ENCODE measurements at regions not wholly inside any gene's neighbourhood (a gene's known extent, or its start where the extent isn't known, plus 50 kb on each side); places are given as distances from the start of the nearest gene placed in this dataset.

- no peak overlapping the region for H3K9ac ChIP-seq (ENCODE audit: low read depth in 1 of 2, low read length in 2 of 2)
- no peak for DNase-seq (ENCODE audit: low spot score)
- no peaks in the 10 kb centered on the region for H3K36me3 ChIP-seq (ENCODE audit: control insufficient read depth in 4 of 4, insufficient read depth in 3 of 4, low read depth in 1 of 4, low read length in 3 of 4)
- no peaks in the 10 kb centered on the region for H3K4me1 ChIP-seq (ENCODE audit: control insufficient read depth in 4 of 4, insufficient read depth in 4 of 4, low read length in 3 of 4)
- WGBS = 90% methylated on average over 5 of the region's 5 CpGs
- H3K27me3 ChIP-seq (ENCODE audit: control insufficient read depth in 4 of 4, insufficient read depth in 4 of 4, low read length in 3 of 4) = no peaks in the 10 kb centered on the region
- H3K27ac ChIP-seq (ENCODE audit: low read depth in 1 of 2, low read length in 2 of 2) = no peak overlapping the region
- no peak overlapping the region for H3K4me3 ChIP-seq (ENCODE audit: low read depth in 1 of 3, low read length in 3 of 3)
- TF ChIP-seq HNF4A (conservative IDR thresholded peaks at IDR 0.05) (no peak), YY1 (IDR thresholded peaks at IDR 0.05) (no peak), GABPA (IDR thresholded peaks at IDR 0.05 in 1 of 2, conservative IDR thresholded peaks at IDR 0.05 in 1 of 2) (no peak), RAD21 (IDR thresholded peaks at IDR 0.05) (no peak), HNF4G (IDR thresholded peaks at IDR 0.05) (no peak), JUND (IDR thresholded peaks at IDR 0.05) (no peak)
- H3K9me3 ChIP-seq (ENCODE audit: control insufficient read depth in 4 of 4, low read length in 3 of 4) = no peaks in the 10 kb centered on the region
Observed at GRCh38 chr13:82298106-82298505, 1584.2 kb downstream of the SLITRK1 start.

DNA sequence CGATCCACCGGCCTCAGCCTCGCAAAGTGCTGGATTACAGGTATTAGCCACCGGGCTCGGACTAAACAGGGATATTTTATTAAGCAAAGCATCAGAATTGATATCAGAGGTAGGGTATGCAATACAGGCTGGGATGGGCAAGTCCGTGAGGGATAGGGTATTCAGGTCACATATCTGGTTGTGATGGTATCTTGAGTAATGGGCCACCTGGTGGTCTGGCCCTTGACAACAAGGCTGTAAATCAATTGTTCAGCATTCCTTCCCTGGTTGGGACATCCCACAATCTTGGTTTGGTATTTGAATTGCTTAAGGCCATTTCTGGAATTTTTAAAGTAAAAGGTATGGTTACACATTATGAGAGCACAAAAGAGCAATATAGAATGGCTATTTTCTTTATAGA, 1588.0 kb downstream of the SLITRK1 start:
- Histone ChIP-seq H3K9me3 (ENCODE audit: control insufficient read depth in 4 of 4, low read length in 3 of 4) (no peaks in the 10 kb centered on the region), H3K27me3 (ENCODE audit: control insufficient read depth in 4 of 4, insufficient read depth in 4 of 4, low read length in 3 of 4) (no peaks in the 10 kb centered on the region), H3K27ac (ENCODE audit: low read depth in 1 of 2, low read length in 2 of 2) (no peak overlapping the region), H3K36me3 (ENCODE audit: control insufficient read depth in 4 of 4, insufficient read depth in 3 of 4, low read depth in 1 of 4, low read length in 3 of 4) (no peaks in the 10 kb centered on the region), H3K4me1 (ENCODE audit: control insufficient read depth in 4 of 4, insufficient read depth in 4 of 4, low read length in 3 of 4) (peaks cover 0 to 11% (median 2%) of the 10 kb centered on the region in 4 donors), H3K9ac (ENCODE audit: low read depth in 1 of 2, low read length in 2 of 2) (no peak overlapping the region), H3K4me3 (ENCODE audit: low read depth in 1 of 3, low read length in 3 of 3) (no peak overlapping the region)
- TF ChIP-seq FOXA1 (IDR thresholded peaks at IDR 0.05) (no peak), SP1 (IDR thresholded peaks at IDR 0.05) (no peak), YY1 (IDR thresholded peaks at IDR 0.05) (no peak), TAF1 (conservative IDR thresholded peaks at IDR 0.05) (no peak), RXRA (IDR thresholded peaks at IDR 0.05) (no peak), GABPA (IDR thresholded peaks at IDR 0.05 in 1 of 2, conservative IDR thresholded peaks at IDR 0.05 in 1 of 2) (no peak), ATF3 (IDR thresholded peaks at IDR 0.05) (no peak), FOXA2 (IDR thresholded peaks at IDR 0.05) (no peak), HNF4A (conservative IDR thresholded peaks at IDR 0.05) (no peak), RAD21 (IDR thresholded peaks at IDR 0.05) (no peak), JUND (IDR thresholded peaks at IDR 0.05) (no peak)
- TF ChIP-seq, protein P1, sequence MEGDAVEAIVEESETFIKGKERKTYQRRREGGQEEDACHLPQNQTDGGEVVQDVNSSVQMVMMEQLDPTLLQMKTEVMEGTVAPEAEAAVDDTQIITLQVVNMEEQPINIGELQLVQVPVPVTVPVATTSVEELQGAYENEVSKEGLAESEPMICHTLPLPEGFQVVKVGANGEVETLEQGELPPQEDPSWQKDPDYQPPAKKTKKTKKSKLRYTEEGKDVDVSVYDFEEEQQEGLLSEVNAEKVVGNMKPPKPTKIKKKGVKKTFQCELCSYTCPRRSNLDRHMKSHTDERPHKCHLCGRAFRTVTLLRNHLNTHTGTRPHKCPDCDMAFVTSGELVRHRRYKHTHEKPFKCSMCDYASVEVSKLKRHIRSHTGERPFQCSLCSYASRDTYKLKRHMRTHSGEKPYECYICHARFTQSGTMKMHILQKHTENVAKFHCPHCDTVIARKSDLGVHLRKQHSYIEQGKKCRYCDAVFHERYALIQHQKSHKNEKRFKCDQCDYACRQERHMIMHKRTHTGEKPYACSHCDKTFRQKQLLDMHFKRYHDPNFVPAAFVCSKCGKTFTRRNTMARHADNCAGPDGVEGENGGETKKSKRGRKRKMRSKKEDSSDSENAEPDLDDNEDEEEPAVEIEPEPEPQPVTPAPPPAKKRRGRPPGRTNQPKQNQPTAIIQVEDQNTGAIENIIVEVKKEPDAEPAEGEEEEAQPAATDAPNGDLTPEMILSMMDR (IDR thresholded peaks at IDR 0.05; ENCODE audit: low read depth, low read length, missing input control) = no peak
- TF ChIP-seq, protein P2, sequence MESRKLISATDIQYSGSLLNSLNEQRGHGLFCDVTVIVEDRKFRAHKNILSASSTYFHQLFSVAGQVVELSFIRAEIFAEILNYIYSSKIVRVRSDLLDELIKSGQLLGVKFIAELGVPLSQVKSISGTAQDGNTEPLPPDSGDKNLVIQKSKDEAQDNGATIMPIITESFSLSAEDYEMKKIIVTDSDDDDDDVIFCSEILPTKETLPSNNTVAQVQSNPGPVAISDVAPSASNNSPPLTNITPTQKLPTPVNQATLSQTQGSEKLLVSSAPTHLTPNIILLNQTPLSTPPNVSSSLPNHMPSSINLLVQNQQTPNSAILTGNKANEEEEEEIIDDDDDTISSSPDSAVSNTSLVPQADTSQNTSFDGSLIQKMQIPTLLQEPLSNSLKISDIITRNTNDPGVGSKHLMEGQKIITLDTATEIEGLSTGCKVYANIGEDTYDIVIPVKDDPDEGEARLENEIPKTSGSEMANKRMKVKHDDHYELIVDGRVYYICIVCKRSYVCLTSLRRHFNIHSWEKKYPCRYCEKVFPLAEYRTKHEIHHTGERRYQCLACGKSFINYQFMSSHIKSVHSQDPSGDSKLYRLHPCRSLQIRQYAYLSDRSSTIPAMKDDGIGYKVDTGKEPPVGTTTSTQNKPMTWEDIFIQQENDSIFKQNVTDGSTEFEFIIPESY (IDR thresholded peaks at IDR 0.05) = no peak
- TF ChIP-seq, protein P3, sequence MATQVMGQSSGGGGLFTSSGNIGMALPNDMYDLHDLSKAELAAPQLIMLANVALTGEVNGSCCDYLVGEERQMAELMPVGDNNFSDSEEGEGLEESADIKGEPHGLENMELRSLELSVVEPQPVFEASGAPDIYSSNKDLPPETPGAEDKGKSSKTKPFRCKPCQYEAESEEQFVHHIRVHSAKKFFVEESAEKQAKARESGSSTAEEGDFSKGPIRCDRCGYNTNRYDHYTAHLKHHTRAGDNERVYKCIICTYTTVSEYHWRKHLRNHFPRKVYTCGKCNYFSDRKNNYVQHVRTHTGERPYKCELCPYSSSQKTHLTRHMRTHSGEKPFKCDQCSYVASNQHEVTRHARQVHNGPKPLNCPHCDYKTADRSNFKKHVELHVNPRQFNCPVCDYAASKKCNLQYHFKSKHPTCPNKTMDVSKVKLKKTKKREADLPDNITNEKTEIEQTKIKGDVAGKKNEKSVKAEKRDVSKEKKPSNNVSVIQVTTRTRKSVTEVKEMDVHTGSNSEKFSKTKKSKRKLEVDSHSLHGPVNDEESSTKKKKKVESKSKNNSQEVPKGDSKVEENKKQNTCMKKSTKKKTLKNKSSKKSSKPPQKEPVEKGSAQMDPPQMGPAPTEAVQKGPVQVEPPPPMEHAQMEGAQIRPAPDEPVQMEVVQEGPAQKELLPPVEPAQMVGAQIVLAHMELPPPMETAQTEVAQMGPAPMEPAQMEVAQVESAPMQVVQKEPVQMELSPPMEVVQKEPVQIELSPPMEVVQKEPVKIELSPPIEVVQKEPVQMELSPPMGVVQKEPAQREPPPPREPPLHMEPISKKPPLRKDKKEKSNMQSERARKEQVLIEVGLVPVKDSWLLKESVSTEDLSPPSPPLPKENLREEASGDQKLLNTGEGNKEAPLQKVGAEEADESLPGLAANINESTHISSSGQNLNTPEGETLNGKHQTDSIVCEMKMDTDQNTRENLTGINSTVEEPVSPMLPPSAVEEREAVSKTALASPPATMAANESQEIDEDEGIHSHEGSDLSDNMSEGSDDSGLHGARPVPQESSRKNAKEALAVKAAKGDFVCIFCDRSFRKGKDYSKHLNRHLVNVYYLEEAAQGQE (IDR thresholded peaks at IDR 0.05) = no peak
- WGBS = 95% methylated on average over 6 of the region's 6 CpGs
- DNase-seq (ENCODE audit: low spot score) = no peak
